CD14-positive monocyte (primary cell): ENCODE measurements at regions not wholly inside any gene's neighbourhood (a gene's known extent, or its start where the extent isn't known, plus 50 kb on each side); places are given as distances from the start of the nearest gene placed in this dataset.

Experiments
- DNase-seq, 3 donors: peaks; one replicate each; pipeline ENCODE4 v3.0.0-alpha.2; 2011 to 2022
- H2AFZ ChIP-seq: 2 replicates; pipeline ENCODE4 v1.6.0; 2012; ENCODE audit warnings: mild to moderate bottlenecking, low read depth, low read length, inconsistent platforms; ENCODE audit not compliant: insufficient read depth, poor library complexity, severe bottlenecking
- H3K27ac ChIP-seq, 2 donors: 1 replicate in 1 of 2; 2 replicates in 1 of 2; pipeline ENCODE4 v1.5.1; 2012 to 2013; ENCODE audit warnings: low read length in 2 of 2, control low read depth in 1 of 2, inconsistent platforms in 1 of 2, low read depth in 1 of 2, mild to moderate bottlenecking in 1 of 2
- H3K27me3 ChIP-seq, 2 donors: one replicate each; pipeline versions ENCODE4 v1.6.0 to v1.6.1; 2011 to 2013; ENCODE audit warnings: low read length in 2 of 2; ENCODE audit not compliant: control insufficient read depth in 2 of 2, insufficient read depth in 2 of 2
- H3K36me3 ChIP-seq, 2 donors: replicated peaks in 1 of 2; 1 replicate in 1 of 2; 2 replicates in 1 of 2; pipeline versions ENCODE4 v1.5.1 to v1.6.1; 2012 to 2013; ENCODE audit warnings: low read length in 2 of 2, control low read depth in 1 of 2, inconsistent platforms in 1 of 2, mild to moderate bottlenecking in 1 of 2; ENCODE audit not compliant: insufficient read depth in 2 of 2, control insufficient read depth in 1 of 2
- H3K4me1 ChIP-seq, 2 donors: 1 replicate in 1 of 2; 2 replicates in 1 of 2; pipeline versions ENCODE4 v1.5.1 to v1.6.1; 2012 to 2013; ENCODE audit warnings: low read length in 2 of 2, control low read depth in 1 of 2, inconsistent platforms in 1 of 2, mild to moderate bottlenecking in 1 of 2, moderate library complexity in 1 of 2; ENCODE audit not compliant: insufficient read depth in 2 of 2, control insufficient read depth in 1 of 2
- H3K4me2 ChIP-seq: replicated peaks from 2 replicates; pipeline ENCODE3; 2012; ENCODE audit warnings: low read length, moderate library complexity, mild to moderate bottlenecking; ENCODE audit not compliant: poor library complexity, severe bottlenecking; ENCODE audit errors: extremely low read depth
- H3K4me3 ChIP-seq, 3 experiments: fragments of 200-600 bp in 1 of 3; sonication (generic) in 1 of 3; replicated peaks in 1 of 3; 1 replicate in 2 of 3; 2 replicates in 1 of 3; pipeline ENCODE4 v1.5.1; 2011 to 2013; ENCODE audit warnings: low read length in 3 of 3, mild to moderate bottlenecking in 3 of 3, control low read depth in 2 of 3, low read depth in 2 of 3, inconsistent platforms in 1 of 3, moderate library complexity in 1 of 3
- H3K79me2 ChIP-seq: 2 replicates; pipeline ENCODE4 v1.6.0; 2012; ENCODE audit warnings: mild to moderate bottlenecking, control low read depth, inconsistent platforms, low read length, moderate library complexity; ENCODE audit not compliant: insufficient read depth
- H3K9ac ChIP-seq: 2 replicates; pipeline ENCODE4 v1.6.0; 2017; ENCODE audit warnings: low read length, mild to moderate bottlenecking; ENCODE audit not compliant: insufficient read depth, poor library complexity, severe bottlenecking
- H3K9me3 ChIP-seq, 2 donors: replicated peaks in 1 of 2; 1 replicate in 1 of 2; 2 replicates in 1 of 2; pipeline versions ENCODE4 v1.5.1 to v1.6.1; 2012 to 2013; ENCODE audit warnings: low read length in 2 of 2, control low read depth in 1 of 2; ENCODE audit not compliant: control insufficient read depth in 1 of 2, insufficient read depth in 1 of 2
- H4K20me1 ChIP-seq: 2 replicates; pipeline ENCODE4 v1.6.0; 2012; ENCODE audit warnings: mild to moderate bottlenecking, low read length, control low read depth, moderate library complexity; ENCODE audit not compliant: insufficient read depth
- H3K27ac Mint-ChIP-seq, 7 donors: one replicate each; pipeline ENCODE4 v1.8.0; 2020; ENCODE audit warnings: mild to moderate bottlenecking in 7 of 7, mixed read lengths in 7 of 7, moderate library complexity in 6 of 7, inconsistent platforms in 2 of 7
- H3K27me3 Mint-ChIP-seq, 3 donors: one replicate each; pipeline ENCODE4 v1.8.0; 2021 to 2022; ENCODE audit warnings: low read depth in 3 of 3, mild to moderate bottlenecking in 3 of 3, mixed read lengths in 3 of 3, moderate library complexity in 3 of 3, inconsistent platforms in 1 of 3
- H3K36me3 Mint-ChIP-seq, 2 donors: one replicate each; pipeline ENCODE4 v1.8.0; 2020; ENCODE audit warnings: mixed read lengths in 2 of 2, inconsistent platforms in 1 of 2, mild to moderate bottlenecking in 1 of 2
- H3K4me1 Mint-ChIP-seq: one replicate; pipeline ENCODE4 v1.8.0; 2020; ENCODE audit warnings: mild to moderate bottlenecking, mixed read lengths
- H3K4me3 Mint-ChIP-seq, 2 donors: one replicate each; pipeline ENCODE4 v1.8.0; 2020; ENCODE audit warnings: mild to moderate bottlenecking in 2 of 2, mixed read lengths in 2 of 2, moderate library complexity in 1 of 2
- H3K9me3 Mint-ChIP-seq, 7 donors: one replicate each; pipeline ENCODE4 v1.8.0; 2020 to 2022; ENCODE audit warnings: mixed read lengths in 7 of 7, mild to moderate bottlenecking in 6 of 7, moderate library complexity in 6 of 7, inconsistent platforms in 2 of 7
- CTCF ChIP-seq: fragments of 200-600 bp; IDR thresholded peaks from one replicate; pipeline ENCODE4 v1.8.0; 2022; ENCODE audit warnings: antibody characterized with exemption, mild to moderate bottlenecking
- WGBS: methylation state at CpG from one replicate; pipeline ENCODE4 v1.1.5; 2013; ENCODE audit warnings: missing lambda C conversion rate; ENCODE audit not compliant: insufficient coverage; 5-methylcytosine and 5-hydroxymethylcytosine counted together
- intact Hi-C, 2 donors: fragments of 100-400 bp; cut with micrococcal nuclease; formaldehyde crosslinking; loops; one replicate each; pipeline versions ENCODE4 v1.15.0 to v1.15.1; 2023

GRCh38 chr5:72006361-72006760 is 100.9 kb upstream of the MAP1B start:
- Histone ChIP-seq H2AFZ (no peak overlapping the region), H3K4me1 (no peaks in the 10 kb centered on the region), H3K4me3 (no peak overlapping the region), H3K27me3 (no peaks in the 10 kb centered on the region), H3K4me2 (no peak overlapping the region), H4K20me1 (no peaks in the 10 kb centered on the region), H3K9ac (no peak overlapping the region), H3K79me2 (no peaks in the 10 kb centered on the region), H3K9me3 (no peaks in the 10 kb centered on the region), H3K36me3 (no peaks in the 10 kb centered on the region), H3K27ac (no peak overlapping the region)
- TF ChIP-seq CTCF: no peak
- Mint-ChIP-seq H3K4me3 (no peak overlapping the region), H3K27me3 (peaks cover 1 to 12% (median 2%) of the 10 kb centered on the region in 3 donors), H3K4me1 (no peaks in the 10 kb centered on the region), H3K9me3 (peaks cover 0 to 6% (median 0%) of the 10 kb centered on the region in 7 donors), H3K36me3 (no peaks in the 10 kb centered on the region), H3K27ac (no peak overlapping the region)
- intact Hi-C loops: no loop called here
- DNase-seq: no peak
- WGBS: no CpG with 5 or more reads among the region's 1 CpG

- H3K4me3 Mint-ChIP-seq: no peak overlapping the region
- Histone ChIP-seq H3K4me3 (no peak overlapping the region), H3K27me3 (no peaks in the 10 kb centered on the region), H3K27ac (no peak overlapping the region), H3K4me2 (no peak overlapping the region), H3K9ac (no peak overlapping the region), H3K79me2 (no peaks in the 10 kb centered on the region), H4K20me1 (no peaks in the 10 kb centered on the region), H3K36me3 (no peaks in the 10 kb centered on the region), H3K9me3 (no peaks in the 10 kb centered on the region), H3K4me1 (no peaks in the 10 kb centered on the region), H2AFZ (no peak overlapping the region)
- TF ChIP-seq CTCF: no peak
- peaks cover 0 to 1% (median 0%) of the 10 kb centered on the region in 7 donors for H3K9me3 Mint-ChIP-seq
- no peaks in the 10 kb centered on the region for H3K36me3 Mint-ChIP-seq
- intact Hi-C loops: no loop called here
- no peak for DNase-seq
- H3K27me3 Mint-ChIP-seq: peaks cover 1 to 12% (median 2%) of the 10 kb centered on the region in 3 donors
- no peaks in the 10 kb centered on the region for H3K4me1 Mint-ChIP-seq
- no peak overlapping the region for H3K27ac Mint-ChIP-seq
- WGBS: 98% methylated on average over 3 of the region's 7 CpGs
Measured at GRCh38 chr5:72007336-72008111, 99.8 kb upstream of the MAP1B start.
